HCT116 (cell line): ENCODE measurements at regions not wholly inside any gene's neighbourhood (a gene's known extent, or its start where the extent isn't known, plus 50 kb on each side); places are given as distances from the start of the nearest gene placed in this dataset.

Experiments used
- ATAC-seq: fragments of 200-7000 bp; cut with Tn5 transposase; 2 replicates; pipeline ENCODE4 v1.9.1; 2020; ENCODE audit warnings: mild to moderate bottlenecking, moderate library complexity
- BruUV-seq: library from RNA; stranded (reverse); fragments of 400-500 nt; replicated peaks from 2 replicates; lab custom pipeline; 2021; lab: Mats Ljungman, UMichigan
- CTCF ChIA-PET: fragments of 300-600 bp; sonication (Branson Sonifier 250); formaldehyde crosslinking; loops from one replicate; lab custom pipeline; 2021; ENCODE audit warnings: antibody characterized with exemption; lab: Charles Lee
- POLR2A ChIA-PET: fragments of 300-600, 350-600 bp; sonication (Branson Sonifier 250); formaldehyde crosslinking; loops from one replicate; lab custom pipeline; 2021; ENCODE audit warnings: antibody characterized with exemption; lab: Charles Lee
- RAD21 ChIA-PET, 2 experiments: fragments of 300-600 bp; sonication (Branson Sonifier 250); formaldehyde crosslinking; loops; one replicate each; lab custom pipeline; 2023; ENCODE audit warnings: low total read pairs in 2 of 2; ENCODE audit not compliant: uncharacterized antibody in 2 of 2, unreplicated experiment in 2 of 2, low non-redundant PET in 1 of 2; lab: Charles Lee
- DNase-seq: peaks from one replicate; pipeline ENCODE4 v3.0.0-alpha.2; 2010; ENCODE audit warnings: low read depth, low spot score
- H2AFZ ChIP-seq: fragments of 200-600 bp; shearing (Covaris generic), sonication (generic); 2 replicates; pipeline ENCODE4 v1.6.1; 2017; ENCODE audit warnings: low read depth, mixed run types, mixed read lengths, antibody characterized with exemption, low read length; ENCODE audit not compliant: poor library complexity, severe bottlenecking
- H3K27ac ChIP-seq: 2 replicates; pipeline ENCODE4 v1.5.1; 2012; ENCODE audit warnings: low read depth, low read length
- H3K27me3 ChIP-seq: fragments of 200-600 bp; sonication (generic); 2 replicates; pipeline ENCODE4 v1.6.1; 2016; ENCODE audit warnings: mixed run types, low read length, mixed read lengths; ENCODE audit not compliant: insufficient read depth
- H3K36me3 ChIP-seq, 2 experiments: fragments of 200-500 bp in 1 of 2; fragments of 200-600 bp in 1 of 2; sonication (Bioruptor generic) in 1 of 2; sonication (generic) in 1 of 2; 2 replicates each; pipeline versions ENCODE4 v1.5.1 to v1.6.1; 2014 to 2016; ENCODE audit warnings: low read length in 2 of 2, inconsistent platforms in 1 of 2, mixed read lengths in 1 of 2, mixed run types in 1 of 2; ENCODE audit not compliant: insufficient read depth in 2 of 2, control insufficient read depth in 1 of 2
- H3K4me1 ChIP-seq, 2 experiments: fragments of 200-600 bp in 1 of 2; sonication (generic) in 1 of 2; 2 replicates each; pipeline versions ENCODE4 v1.5.1 to v1.6.1; 2012 to 2017; ENCODE audit warnings: low read length in 2 of 2, inconsistent platforms in 1 of 2, mild to moderate bottlenecking in 1 of 2, mixed read lengths in 1 of 2, mixed run types in 1 of 2, moderate library complexity in 1 of 2; ENCODE audit not compliant: insufficient read depth in 2 of 2, control insufficient read depth in 1 of 2
- H3K4me2 ChIP-seq: fragments of 200-600 bp; sonication (generic); 2 replicates; pipeline ENCODE4 v1.6.1; 2017; ENCODE audit warnings: mixed run types, low read length, mixed read lengths
- H3K4me3 ChIP-seq, 2 experiments: fragments of 200-600 bp in 1 of 2; sonication (generic) in 1 of 2; replicated peaks in 1 of 2; 2 replicates each; pipeline ENCODE4 v1.5.1; 2011 to 2016; ENCODE audit warnings: low read length in 2 of 2, control low read depth in 1 of 2, low read depth in 1 of 2, mild to moderate bottlenecking in 1 of 2, mixed read lengths in 1 of 2, mixed run types in 1 of 2
- H3K79me2 ChIP-seq: fragments of 200-600 bp; sonication (generic); 2 replicates; pipeline ENCODE4 v1.6.1; 2017; ENCODE audit warnings: mild to moderate bottlenecking, mixed run types, low read length, moderate library complexity, mixed read lengths; ENCODE audit not compliant: insufficient read depth
- H3K9ac ChIP-seq: fragments of 200-600 bp; sonication (generic); 2 replicates; pipeline ENCODE4 v1.6.1; 2016; ENCODE audit warnings: low read length, mixed read lengths
- H3K9me2 ChIP-seq: fragments of 200-600 bp; sonication (generic), shearing (Covaris generic); 2 replicates; pipeline ENCODE4 v1.6.1; 2017; ENCODE audit warnings: mixed run types, mild to moderate bottlenecking, moderate library complexity; ENCODE audit not compliant: insufficient read depth
- H3K9me3 ChIP-seq, 2 experiments: fragments of 200-500 bp in 1 of 2; fragments of 200-600 bp in 1 of 2; sonication (Bioruptor generic) in 1 of 2; sonication (generic) in 1 of 2; 2 replicates each; pipeline ENCODE4 v1.6.1; 2014 to 2017; ENCODE audit warnings: low read length in 2 of 2, mixed read lengths in 2 of 2, inconsistent platforms in 1 of 2, low read depth in 1 of 2, mild to moderate bottlenecking in 1 of 2, mixed run types in 1 of 2, moderate library complexity in 1 of 2; ENCODE audit not compliant: control insufficient read depth in 1 of 2, insufficient read depth in 1 of 2
- H4K20me1 ChIP-seq: fragments of 200-600 bp; sonication (generic), shearing (Covaris generic); 2 replicates; pipeline ENCODE4 v1.6.1; 2017; ENCODE audit warnings: mixed run types, mild to moderate bottlenecking, moderate library complexity; ENCODE audit not compliant: insufficient read depth
- ATF3 ChIP-seq: IDR thresholded peaks from 2 replicates; pipeline ENCODE4 v1.6.1; 2012
- CBX3 ChIP-seq: IDR thresholded peaks from 2 replicates; pipeline ENCODE4 v1.6.1; 2012; ENCODE audit warnings: low read depth
- CEBPB ChIP-seq: IDR thresholded peaks from 2 replicates; pipeline ENCODE4 v1.6.1; 2012; ENCODE audit warnings: low read depth
- CTCF ChIP-seq, 3 experiments: fragments of 200-600 bp in 1 of 3; sonication (generic) in 1 of 3; IDR thresholded peaks in 2 of 3; conservative IDR thresholded peaks in 1 of 3; 2 replicates each; pipeline ENCODE4 v1.5.1; 2012 to 2017; ENCODE audit warnings: low read depth in 2 of 3, low read length in 2 of 3, antibody characterized with exemption in 1 of 3, borderline replicate concordance in 1 of 3, control low read depth in 1 of 3, mild to moderate bottlenecking in 1 of 3, mixed read lengths in 1 of 3, mixed run types in 1 of 3, moderate library complexity in 1 of 3; ENCODE audit not compliant: insufficient read depth in 1 of 3
- EGR1 ChIP-seq: IDR thresholded peaks from 2 replicates; pipeline ENCODE4 v1.6.1; 2012; ENCODE audit warnings: low read depth
- ELF1 ChIP-seq: IDR thresholded peaks from 2 replicates; pipeline ENCODE4 v1.6.1; 2012; ENCODE audit warnings: low read depth, borderline replicate concordance
- EZH2phosphoT487 ChIP-seq: fragments of 200-600 bp; IDR thresholded peaks from 2 replicates; pipeline ENCODE4 v1.6.1; 2018; ENCODE audit warnings: antibody characterized with exemption, borderline replicate concordance
- FOSL1 ChIP-seq: IDR thresholded peaks from 2 replicates; pipeline ENCODE4 v1.6.1; 2012; ENCODE audit warnings: low read depth
- JUND ChIP-seq: IDR thresholded peaks from 2 replicates; pipeline ENCODE4 v1.6.1; 2012
- POLR2A ChIP-seq: IDR thresholded peaks from 2 replicates; pipeline ENCODE4 v1.7.0; 2011; ENCODE audit warnings: borderline replicate concordance; ENCODE audit not compliant: insufficient read depth, insufficient read length; ENCODE audit errors: extremely low read depth
- POLR2AphosphoS5 ChIP-seq: IDR thresholded peaks from 2 replicates; pipeline ENCODE4 v1.6.1; 2011; ENCODE audit warnings: mild to moderate bottlenecking, low read depth, low read length, moderate library complexity
- RAD21 ChIP-seq: IDR thresholded peaks from 2 replicates; pipeline ENCODE4 v1.6.1; 2012; ENCODE audit warnings: low read depth, mild to moderate bottlenecking
- SIN3A ChIP-seq: IDR thresholded peaks from 2 replicates; pipeline ENCODE4 v1.6.1; 2012; ENCODE audit warnings: low read depth
- SP1 ChIP-seq: IDR thresholded peaks from 2 replicates; pipeline ENCODE4 v1.6.1; 2012; ENCODE audit warnings: low read depth
- SRF ChIP-seq: IDR thresholded peaks from 2 replicates; pipeline ENCODE4 v1.6.1; 2012; ENCODE audit warnings: low read depth
- TCF7L2 ChIP-seq: IDR thresholded peaks from 2 replicates; pipeline ENCODE4 v1.7.0; 2011; ENCODE audit warnings: borderline replicate concordance, inconsistent platforms; ENCODE audit not compliant: insufficient read depth, insufficient read length; ENCODE audit errors: extremely low read depth
- ZNF274 ChIP-seq: fragments of 200-500 bp; sonication (Bioruptor generic); IDR thresholded peaks from 2 replicates; pipeline ENCODE4 v1.6.1; 2014; ENCODE audit warnings: mild to moderate bottlenecking, low read depth, low read length, inconsistent platforms
- intact Hi-C: fragments of 100-400 bp; cut with micrococcal nuclease; formaldehyde crosslinking; loops from 2 replicates; pipeline ENCODE4 v1.10.0; 2022
- TF ChIP-seq, protein P1 (sequence below): IDR thresholded peaks from 2 replicates; pipeline ENCODE4 v1.6.1; 2012; ENCODE audit warnings: low read depth
- TF ChIP-seq, protein P2 (sequence below): IDR thresholded peaks from 2 replicates; pipeline ENCODE4 v1.6.1; 2012
- TF ChIP-seq, protein P3 (sequence below): IDR thresholded peaks from 2 replicates; pipeline ENCODE4 v1.6.1; 2011; ENCODE audit warnings: mild to moderate bottlenecking, low read length, moderate library complexity; ENCODE audit not compliant: insufficient replicate concordance; ENCODE audit errors: extremely low read depth

DNA sequence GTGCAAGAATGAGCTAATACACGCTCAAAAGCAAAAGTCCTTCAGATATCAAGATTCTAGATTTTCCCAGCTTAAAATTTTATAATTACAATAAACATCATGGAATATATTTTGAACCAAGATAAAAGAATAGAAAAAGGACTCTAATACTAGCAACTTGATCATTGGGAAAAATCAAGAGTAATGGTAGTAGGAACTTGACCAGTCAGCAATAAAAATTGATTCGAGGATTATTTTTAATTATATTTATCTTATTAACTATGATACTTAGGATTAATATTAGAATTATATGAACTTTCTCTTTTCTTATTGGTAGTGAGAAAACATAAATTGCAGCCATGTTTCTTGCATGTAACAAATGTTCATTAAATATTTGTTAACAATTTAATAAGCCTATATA is 152.0 kb downstream of the GNAI1 start:
- ChIA-PET POLR2A (no interaction called here), RAD21 (no interaction called here), CTCF (no interaction called here)
- Histone ChIP-seq H3K9me3 (0 out of 4 replicates have a peak, but pooled peaks cover 0 to 4% of the 10 kb centered on the region in 2 experiments), H3K27ac (no peak overlapping the region), H3K9ac (no peak overlapping the region), H3K27me3 (no peaks in the 10 kb centered on the region), H3K9me2 (no peaks in the 10 kb centered on the region; the same call in 1 of the 2 replicates), H3K36me3 (peaks cover 0 to 13% of the 10 kb centered on the region in 2 experiments; a peak in 1 of 4 replicates), H3K4me1 (peaks cover 30 to 45% of the 10 kb centered on the region in 2 experiments; a peak in 3 of 4 replicates), H3K79me2 (no peaks in the 10 kb centered on the region), H3K4me3 (no peak overlapping the region), H3K4me2 (no peak overlapping the region), H4K20me1 (no peaks in the 10 kb centered on the region), H2AFZ (peak overlapping the region; percentile 7)
- ATAC-seq, result no peak
- no peak for DNase-seq
- intact Hi-C loops, result loop anchor here (5.0 kb wide), 1 partner anchor 224 kb away; no protein-coding TSS in a partner anchor
- no peak for TF ChIP-seq CEBPB
- no peak for TF ChIP-seq EGR1
- TF ChIP-seq, protein P1, sequence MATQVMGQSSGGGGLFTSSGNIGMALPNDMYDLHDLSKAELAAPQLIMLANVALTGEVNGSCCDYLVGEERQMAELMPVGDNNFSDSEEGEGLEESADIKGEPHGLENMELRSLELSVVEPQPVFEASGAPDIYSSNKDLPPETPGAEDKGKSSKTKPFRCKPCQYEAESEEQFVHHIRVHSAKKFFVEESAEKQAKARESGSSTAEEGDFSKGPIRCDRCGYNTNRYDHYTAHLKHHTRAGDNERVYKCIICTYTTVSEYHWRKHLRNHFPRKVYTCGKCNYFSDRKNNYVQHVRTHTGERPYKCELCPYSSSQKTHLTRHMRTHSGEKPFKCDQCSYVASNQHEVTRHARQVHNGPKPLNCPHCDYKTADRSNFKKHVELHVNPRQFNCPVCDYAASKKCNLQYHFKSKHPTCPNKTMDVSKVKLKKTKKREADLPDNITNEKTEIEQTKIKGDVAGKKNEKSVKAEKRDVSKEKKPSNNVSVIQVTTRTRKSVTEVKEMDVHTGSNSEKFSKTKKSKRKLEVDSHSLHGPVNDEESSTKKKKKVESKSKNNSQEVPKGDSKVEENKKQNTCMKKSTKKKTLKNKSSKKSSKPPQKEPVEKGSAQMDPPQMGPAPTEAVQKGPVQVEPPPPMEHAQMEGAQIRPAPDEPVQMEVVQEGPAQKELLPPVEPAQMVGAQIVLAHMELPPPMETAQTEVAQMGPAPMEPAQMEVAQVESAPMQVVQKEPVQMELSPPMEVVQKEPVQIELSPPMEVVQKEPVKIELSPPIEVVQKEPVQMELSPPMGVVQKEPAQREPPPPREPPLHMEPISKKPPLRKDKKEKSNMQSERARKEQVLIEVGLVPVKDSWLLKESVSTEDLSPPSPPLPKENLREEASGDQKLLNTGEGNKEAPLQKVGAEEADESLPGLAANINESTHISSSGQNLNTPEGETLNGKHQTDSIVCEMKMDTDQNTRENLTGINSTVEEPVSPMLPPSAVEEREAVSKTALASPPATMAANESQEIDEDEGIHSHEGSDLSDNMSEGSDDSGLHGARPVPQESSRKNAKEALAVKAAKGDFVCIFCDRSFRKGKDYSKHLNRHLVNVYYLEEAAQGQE, result no peak
- no peak for TF ChIP-seq CTCF (IDR thresholded peaks at IDR 0.05 in 2 of 3, conservative IDR thresholded peaks at IDR 0.05 in 1 of 3; ENCODE audit: borderline replicate concordance in 1 of 3, insufficient read depth in 1 of 3, low read depth in 2 of 3, low read length in 2 of 3)
- no peak for TF ChIP-seq POLR2AphosphoS5
- TF ChIP-seq TCF7L2, result no peak
- TF ChIP-seq, protein P2, sequence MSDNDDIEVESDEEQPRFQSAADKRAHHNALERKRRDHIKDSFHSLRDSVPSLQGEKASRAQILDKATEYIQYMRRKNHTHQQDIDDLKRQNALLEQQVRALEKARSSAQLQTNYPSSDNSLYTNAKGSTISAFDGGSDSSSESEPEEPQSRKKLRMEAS, result no peak
- TF ChIP-seq JUND, result no peak
- TF ChIP-seq SIN3A, result no peak
- no peak for TF ChIP-seq ZNF274
- TF ChIP-seq, protein P3, sequence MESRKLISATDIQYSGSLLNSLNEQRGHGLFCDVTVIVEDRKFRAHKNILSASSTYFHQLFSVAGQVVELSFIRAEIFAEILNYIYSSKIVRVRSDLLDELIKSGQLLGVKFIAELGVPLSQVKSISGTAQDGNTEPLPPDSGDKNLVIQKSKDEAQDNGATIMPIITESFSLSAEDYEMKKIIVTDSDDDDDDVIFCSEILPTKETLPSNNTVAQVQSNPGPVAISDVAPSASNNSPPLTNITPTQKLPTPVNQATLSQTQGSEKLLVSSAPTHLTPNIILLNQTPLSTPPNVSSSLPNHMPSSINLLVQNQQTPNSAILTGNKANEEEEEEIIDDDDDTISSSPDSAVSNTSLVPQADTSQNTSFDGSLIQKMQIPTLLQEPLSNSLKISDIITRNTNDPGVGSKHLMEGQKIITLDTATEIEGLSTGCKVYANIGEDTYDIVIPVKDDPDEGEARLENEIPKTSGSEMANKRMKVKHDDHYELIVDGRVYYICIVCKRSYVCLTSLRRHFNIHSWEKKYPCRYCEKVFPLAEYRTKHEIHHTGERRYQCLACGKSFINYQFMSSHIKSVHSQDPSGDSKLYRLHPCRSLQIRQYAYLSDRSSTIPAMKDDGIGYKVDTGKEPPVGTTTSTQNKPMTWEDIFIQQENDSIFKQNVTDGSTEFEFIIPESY, result no peak
- no peak for TF ChIP-seq FOSL1
- no peak for TF ChIP-seq RAD21
- TF ChIP-seq SP1, result no peak
- TF ChIP-seq ELF1, result no peak
- no peak for TF ChIP-seq CBX3
- no peak for TF ChIP-seq POLR2A
- TF ChIP-seq SRF, result no peak
- no peak for TF ChIP-seq EZH2phosphoT487
- no peak for TF ChIP-seq ATF3
- no TSS peak for BruUV-seq
